ENCODE measurements at regions not wholly inside any gene's neighbourhood (a gene's known extent, or its start where the extent isn't known, plus 50 kb on each side); places are given as distances from the start of the nearest gene placed in this dataset.
"Not testable (repeated sequence)": the region's sequence is repeated elsewhere in the genome, so short reads cannot be mapped to it uniquely, and the experiment has no call there.

GRCh38 chrX:95956745-95957144 is 727.9 kb upstream of the DIAPH2 start:
- CTCF ChIA-PET = no interaction called here

GRCh38 chrX:95973456-95974095 is 711.1 kb upstream of the DIAPH2 start:
- CTCF ChIA-PET = not testable (repeated sequence)

More at GRCh38 chrX:95956745-95957144, 727.9 kb upstream of the DIAPH2 start:
- POLR2A ChIA-PET = no interaction called here
- no peak for DNase-seq (ENCODE audit: extremely low spot score)
- TF ChIP-seq FOXA1 (IDR thresholded peaks at IDR 0.05) (no peak), SUZ12 (IDR thresholded peaks at IDR 0.05) (no peak), ARNT (IDR thresholded peaks at IDR 0.05) (no peak), NFRKB (IDR thresholded peaks at IDR 0.05) (no peak), BHLHE40 (IDR thresholded peaks at IDR 0.05; ENCODE audit: borderline replicate concordance) (no peak), FOXK2 (IDR thresholded peaks at IDR 0.05) (no peak), CTBP1 (IDR thresholded peaks at IDR 0.05; ENCODE audit: borderline replicate concordance) (no peak), ELF4 (IDR thresholded peaks at IDR 0.05) (no peak), HDGF (IDR thresholded peaks at IDR 0.05; ENCODE audit: borderline replicate concordance) (no peak), PKNOX1 (IDR thresholded peaks at IDR 0.05) (no peak), SP1 (IDR thresholded peaks at IDR 0.05) (no peak), L3MBTL2 (conservative IDR thresholded peaks at IDR 0.05) (no peak), LEF1 (IDR thresholded peaks at IDR 0.05; ENCODE audit: borderline replicate concordance) (no peak), ZNF384 (IDR thresholded peaks at IDR 0.05) (no peak), TARDBP (IDR thresholded peaks at IDR 0.05) (no peak), FOXM1 (IDR thresholded peaks at IDR 0.05; ENCODE audit: borderline replicate concordance) (no peak)

GRCh38 chrX:95974096-95974470 is 710.6 kb upstream of the DIAPH2 start:
- DNase-seq (ENCODE audit: extremely low spot score) = no peak
- POLR2A ChIA-PET = no interaction called here
- CTCF ChIA-PET = no interaction called here
- TF ChIP-seq HDGF (IDR thresholded peaks at IDR 0.05; ENCODE audit: borderline replicate concordance) = no peak
- TF ChIP-seq TARDBP (IDR thresholded peaks at IDR 0.05) = no peak
- TF ChIP-seq ZNF384 (IDR thresholded peaks at IDR 0.05) = no peak
- no peak for TF ChIP-seq ELF4 (IDR thresholded peaks at IDR 0.05)
- TF ChIP-seq SP1 (IDR thresholded peaks at IDR 0.05) = no peak
- TF ChIP-seq PKNOX1 (IDR thresholded peaks at IDR 0.05) = no peak

More at GRCh38 chrX:95973456-95974095, 711.1 kb upstream of the DIAPH2 start:
- DNase-seq (ENCODE audit: extremely low spot score); POLR2A ChIA-PET: not testable (repeated sequence)

DNA sequence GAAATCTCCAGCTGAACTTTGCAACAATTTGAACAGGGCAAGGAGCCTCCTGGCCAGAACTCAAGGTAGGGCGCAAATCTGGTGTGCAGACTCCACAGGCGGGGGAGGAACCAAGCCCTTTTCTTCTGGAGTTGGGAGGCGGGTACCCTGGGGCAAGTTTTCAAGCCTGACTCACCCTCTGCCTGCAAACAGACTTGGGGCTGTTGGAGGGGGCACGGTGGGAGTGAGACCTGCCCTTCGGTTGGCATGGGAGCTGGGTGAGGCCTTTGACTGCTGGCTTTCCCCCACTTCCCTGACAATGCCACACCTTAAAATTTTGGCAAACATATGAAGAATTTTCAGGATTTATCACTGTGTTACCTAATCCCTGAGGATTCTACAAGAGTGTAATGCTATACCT is 709.8 kb upstream of the DIAPH2 start:
- DNase-seq (ENCODE audit: extremely low spot score) = no peak
- no peak for TF ChIP-seq FOXM1 (IDR thresholded peaks at IDR 0.05; ENCODE audit: borderline replicate concordance)
- no peak for TF ChIP-seq ZNF384 (IDR thresholded peaks at IDR 0.05)
- TF ChIP-seq LEF1 (IDR thresholded peaks at IDR 0.05; ENCODE audit: borderline replicate concordance) = no peak
- TF ChIP-seq SUZ12 (IDR thresholded peaks at IDR 0.05) = no peak
- no peak for TF ChIP-seq ARNT (IDR thresholded peaks at IDR 0.05)
- no peak for TF ChIP-seq SP1 (IDR thresholded peaks at IDR 0.05)
- TF ChIP-seq HDGF (IDR thresholded peaks at IDR 0.05; ENCODE audit: borderline replicate concordance) = no peak
- no peak for TF ChIP-seq NFRKB (IDR thresholded peaks at IDR 0.05)
- TF ChIP-seq FOXK2 (IDR thresholded peaks at IDR 0.05) = no peak
- no peak for TF ChIP-seq PKNOX1 (IDR thresholded peaks at IDR 0.05)
- TF ChIP-seq CTBP1 (IDR thresholded peaks at IDR 0.05; ENCODE audit: borderline replicate concordance) = no peak
- TF ChIP-seq ELF4 (IDR thresholded peaks at IDR 0.05) = no peak
- no peak for TF ChIP-seq TARDBP (IDR thresholded peaks at IDR 0.05)
- no peak for TF ChIP-seq FOXA1 (IDR thresholded peaks at IDR 0.05)
- no peak for TF ChIP-seq L3MBTL2 (conservative IDR thresholded peaks at IDR 0.05)
- TF ChIP-seq BHLHE40 (IDR thresholded peaks at IDR 0.05; ENCODE audit: borderline replicate concordance) = no peak
- CTCF ChIA-PET = no interaction called here
- POLR2A ChIA-PET = no interaction called here

DNA sequence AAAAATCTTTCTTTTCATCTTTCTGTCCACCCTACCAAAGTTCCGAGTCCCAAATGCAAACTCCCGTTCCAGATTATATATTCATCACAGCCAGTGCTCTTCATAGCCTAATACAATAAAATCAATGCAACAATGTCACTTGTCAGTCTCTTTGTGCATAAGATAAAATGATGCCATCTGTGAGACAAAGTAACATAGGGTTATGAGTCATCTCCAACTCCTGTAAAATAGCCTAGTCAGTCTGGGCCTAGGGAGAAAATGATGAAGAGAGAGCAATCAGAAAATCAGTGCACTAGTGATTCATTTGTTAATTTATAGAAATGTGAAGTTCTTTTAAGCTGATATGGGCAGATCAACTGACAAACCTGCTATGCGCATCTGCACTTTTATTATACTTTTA is 689.1 kb upstream of the DIAPH2 start:
- ChIA-PET POLR2A (no interaction called here), CTCF (no interaction called here)
- DNase-seq (ENCODE audit: extremely low spot score) = no peak
- TF ChIP-seq LEF1 (IDR thresholded peaks at IDR 0.05; ENCODE audit: borderline replicate concordance) = no peak
- no peak for TF ChIP-seq ELF4 (IDR thresholded peaks at IDR 0.05)
- no peak for TF ChIP-seq PKNOX1 (IDR thresholded peaks at IDR 0.05)
- TF ChIP-seq TARDBP (IDR thresholded peaks at IDR 0.05) = no peak
- no peak for TF ChIP-seq CTBP1 (IDR thresholded peaks at IDR 0.05; ENCODE audit: borderline replicate concordance)
- no peak for TF ChIP-seq FOXK2 (IDR thresholded peaks at IDR 0.05)
- TF ChIP-seq NFRKB (IDR thresholded peaks at IDR 0.05) = no peak
- no peak for TF ChIP-seq SUZ12 (IDR thresholded peaks at IDR 0.05)
- no peak for TF ChIP-seq ARNT (IDR thresholded peaks at IDR 0.05)
- TF ChIP-seq SP1 (IDR thresholded peaks at IDR 0.05) = no peak
- no peak for TF ChIP-seq FOXM1 (IDR thresholded peaks at IDR 0.05; ENCODE audit: borderline replicate concordance)

DNA sequence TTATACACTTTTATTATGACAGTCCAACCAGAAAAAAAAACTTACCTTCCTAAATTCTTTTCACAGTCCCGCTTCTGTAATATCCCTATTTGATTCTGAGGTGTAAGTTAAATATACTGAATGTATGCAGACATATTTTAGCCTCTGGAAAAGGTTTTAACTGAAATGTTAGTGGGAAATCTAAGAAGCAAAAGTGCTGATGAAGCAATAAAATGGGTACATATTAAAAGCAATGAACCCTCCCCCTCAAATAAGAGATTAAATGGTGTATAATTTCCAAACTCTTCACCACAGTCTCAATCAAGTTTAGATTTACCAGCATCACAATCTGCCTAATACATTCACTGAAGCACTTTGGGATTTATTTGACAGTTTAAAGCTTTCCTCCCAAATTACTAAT is 688.3 kb upstream of the DIAPH2 start:
- no peak for DNase-seq (ENCODE audit: extremely low spot score)
- ChIA-PET POLR2A (no interaction called here), CTCF (no interaction called here)
- TF ChIP-seq HDGF (IDR thresholded peaks at IDR 0.05; ENCODE audit: borderline replicate concordance) = no peak
- no peak for TF ChIP-seq L3MBTL2 (conservative IDR thresholded peaks at IDR 0.05)
